ENCODE measurements at regions not wholly inside any gene's neighbourhood (a gene's known extent, or its start where the extent isn't known, plus 50 kb on each side); places are given as distances from the start of the nearest gene placed in this dataset.

- Mint-ChIP-seq H3K27ac (no peak overlapping the region), H3K4me3 (no peak overlapping the region), H3K36me3 (ENCODE audit: low read depth) (no peaks in the 10 kb centered on the region), H3K9me3 (peaks cover 13% of the 10 kb centered on the region), H3K4me1 (ENCODE audit: low read depth) (no peaks in the 10 kb centered on the region), H3K27me3 (ENCODE audit: low read depth) (no peaks in the 10 kb centered on the region)
- no peak for DNase-seq
- intact Hi-C loops (cut with micrococcal nuclease), result no loop called here
- CTCF ChIA-PET, result no interaction called here
These were observed 2423.4 kb downstream of the LRRC4C start for GRCh38 chr11:39036021-39036420.

- no peaks in the 10 kb centered on the region for H3K36me3 Mint-ChIP-seq (ENCODE audit: low read depth)
- intact Hi-C loops (cut with micrococcal nuclease), result no loop called here
- H3K27ac Mint-ChIP-seq, result no peak overlapping the region
- no peak overlapping the region for H3K4me3 Mint-ChIP-seq
- CTCF ChIA-PET, result no interaction called here
- no peaks in the 10 kb centered on the region for H3K4me1 Mint-ChIP-seq (ENCODE audit: low read depth)
- DNase-seq, result no peak
- H3K9me3 Mint-ChIP-seq, result no peaks in the 10 kb centered on the region
- no peaks in the 10 kb centered on the region for H3K27me3 Mint-ChIP-seq (ENCODE audit: low read depth)
These were observed 2423.5 kb upstream of the RAG2 start for GRCh38 chr11:39021539-39021938.

- Mint-ChIP-seq H3K27ac (no peak overlapping the region), H3K9me3 (peaks cover 14% of the 10 kb centered on the region), H3K36me3 (ENCODE audit: low read depth) (no peaks in the 10 kb centered on the region), H3K27me3 (ENCODE audit: low read depth) (no peaks in the 10 kb centered on the region), H3K4me3 (no peak overlapping the region), H3K4me1 (ENCODE audit: low read depth) (no peaks in the 10 kb centered on the region)
- intact Hi-C loops (cut with micrococcal nuclease), result no loop called here
- CTCF ChIA-PET, result no interaction called here
- DNase-seq, result no peak
These were observed 2413.8 kb upstream of the RAG2 start for GRCh38 chr11:39011797-39012196.

DNA sequence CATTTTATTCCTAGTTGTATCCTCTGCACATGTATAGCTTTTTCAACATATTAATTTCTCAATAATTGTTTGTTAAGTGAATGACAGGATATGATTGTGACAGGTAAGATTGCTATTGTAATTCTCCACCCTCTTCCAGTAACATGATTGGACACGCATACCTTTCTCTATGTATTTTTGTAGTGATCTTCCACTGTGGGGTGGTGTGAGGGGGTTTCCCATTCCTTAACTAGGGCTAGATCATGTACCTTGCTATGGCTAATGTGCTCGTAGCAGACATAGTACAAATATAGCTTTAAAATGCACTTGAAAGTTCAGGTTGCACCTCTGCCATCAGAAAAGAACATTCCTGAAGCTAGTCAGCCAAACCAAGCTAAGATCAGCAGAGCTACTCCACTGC, 2392.8 kb upstream of the RAG2 start:
- Mint-ChIP-seq H3K4me1 (ENCODE audit: low read depth) (no peaks in the 10 kb centered on the region), H3K27me3 (ENCODE audit: low read depth) (no peaks in the 10 kb centered on the region), H3K36me3 (ENCODE audit: low read depth) (no peaks in the 10 kb centered on the region), H3K27ac (no peak overlapping the region), H3K4me3 (no peak overlapping the region), H3K9me3 (peaks cover 8% of the 10 kb centered on the region)
- no peak for DNase-seq
- CTCF ChIA-PET, result no interaction called here
- intact Hi-C loops (cut with micrococcal nuclease), result no loop called here

DNA sequence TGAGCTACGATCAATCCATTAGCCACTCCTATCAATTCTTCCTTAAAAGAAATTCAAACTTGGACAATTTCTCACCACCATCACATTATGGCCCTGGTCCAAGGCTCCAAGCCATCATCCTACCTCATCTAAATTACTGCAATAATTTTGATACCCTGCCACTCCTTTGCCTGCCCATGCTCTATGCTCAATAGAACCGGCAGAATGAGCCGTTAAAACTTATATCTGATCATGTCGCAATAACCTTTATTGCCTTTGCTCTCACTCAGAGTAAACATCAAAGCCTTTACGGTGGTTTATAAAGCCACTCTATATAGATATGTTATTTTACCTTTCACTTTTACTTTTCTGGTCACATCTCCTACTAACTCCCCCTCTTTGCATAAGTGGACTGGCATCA, 2392.1 kb upstream of the RAG2 start:
- intact Hi-C loops (cut with micrococcal nuclease), result no loop called here
- H3K4me1 Mint-ChIP-seq (ENCODE audit: low read depth), result no peaks in the 10 kb centered on the region
- no peaks in the 10 kb centered on the region for H3K27me3 Mint-ChIP-seq (ENCODE audit: low read depth)
- no peak for DNase-seq
- no peak overlapping the region for H3K4me3 Mint-ChIP-seq
- H3K36me3 Mint-ChIP-seq (ENCODE audit: low read depth), result no peaks in the 10 kb centered on the region
- no peak overlapping the region for H3K27ac Mint-ChIP-seq
- peaks cover 14% of the 10 kb centered on the region for H3K9me3 Mint-ChIP-seq
- CTCF ChIA-PET, result no interaction called here

DNA sequence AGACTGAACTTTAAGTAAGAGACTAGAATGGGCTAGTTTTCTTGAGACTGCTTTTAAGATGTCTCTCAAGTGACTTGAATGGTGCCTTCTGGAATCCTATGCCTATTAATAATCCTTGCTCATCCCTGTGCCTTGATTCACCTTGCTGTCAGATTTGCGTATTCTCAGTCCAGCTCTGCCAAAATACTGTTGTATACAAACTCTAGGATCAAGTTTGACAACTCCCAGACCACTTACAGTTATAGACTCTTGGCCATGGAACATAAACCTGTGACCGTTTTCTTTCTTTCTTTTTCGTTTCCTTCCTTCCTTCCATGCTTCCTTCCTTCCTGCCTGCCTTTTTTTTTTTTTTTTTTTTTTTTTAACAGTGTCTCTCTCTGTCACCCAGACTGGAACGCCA, 2390.9 kb upstream of the RAG2 start:
- H3K4me1 Mint-ChIP-seq (ENCODE audit: low read depth), result no peaks in the 10 kb centered on the region
- no peak for DNase-seq
- H3K4me3 Mint-ChIP-seq, result no peak overlapping the region
- CTCF ChIA-PET, result no interaction called here
- H3K27ac Mint-ChIP-seq, result no peak overlapping the region
- no peaks in the 10 kb centered on the region for H3K36me3 Mint-ChIP-seq (ENCODE audit: low read depth)
- intact Hi-C loops (cut with micrococcal nuclease), result no loop called here
- no peaks in the 10 kb centered on the region for H3K27me3 Mint-ChIP-seq (ENCODE audit: low read depth)
- H3K9me3 Mint-ChIP-seq, result peaks cover 14% of the 10 kb centered on the region

GRCh38 chr11:38972220-38972619, 2374.2 kb upstream of the RAG2 start:
- no peaks in the 10 kb centered on the region for H3K27me3 Mint-ChIP-seq (ENCODE audit: low read depth)
- no peaks in the 10 kb centered on the region for H3K36me3 Mint-ChIP-seq (ENCODE audit: low read depth)

GRCh38 chr11:38971141-38971540, 2373.1 kb upstream of the RAG2 start:
- no peaks in the 10 kb centered on the region for H3K4me1 Mint-ChIP-seq (ENCODE audit: low read depth)
- DNase-seq, result no peak
- H3K27ac Mint-ChIP-seq, result no peak overlapping the region
- no peaks in the 10 kb centered on the region for H3K36me3 Mint-ChIP-seq (ENCODE audit: low read depth)
- H3K27me3 Mint-ChIP-seq (ENCODE audit: low read depth), result no peaks in the 10 kb centered on the region
- CTCF ChIA-PET, result no interaction called here
- intact Hi-C loops (cut with micrococcal nuclease), result no loop called here
- H3K9me3 Mint-ChIP-seq, result no peaks in the 10 kb centered on the region
- no peak overlapping the region for H3K4me3 Mint-ChIP-seq

More at GRCh38 chr11:38972220-38972619, 2374.2 kb upstream of the RAG2 start:
- no peak for DNase-seq
- no peaks in the 10 kb centered on the region for H3K4me1 Mint-ChIP-seq (ENCODE audit: low read depth)
- intact Hi-C loops (cut with micrococcal nuclease), result no loop called here
- no peaks in the 10 kb centered on the region for H3K9me3 Mint-ChIP-seq
- H3K27ac Mint-ChIP-seq, result no peak overlapping the region
- CTCF ChIA-PET, result no interaction called here
- H3K4me3 Mint-ChIP-seq, result no peak overlapping the region

DNA sequence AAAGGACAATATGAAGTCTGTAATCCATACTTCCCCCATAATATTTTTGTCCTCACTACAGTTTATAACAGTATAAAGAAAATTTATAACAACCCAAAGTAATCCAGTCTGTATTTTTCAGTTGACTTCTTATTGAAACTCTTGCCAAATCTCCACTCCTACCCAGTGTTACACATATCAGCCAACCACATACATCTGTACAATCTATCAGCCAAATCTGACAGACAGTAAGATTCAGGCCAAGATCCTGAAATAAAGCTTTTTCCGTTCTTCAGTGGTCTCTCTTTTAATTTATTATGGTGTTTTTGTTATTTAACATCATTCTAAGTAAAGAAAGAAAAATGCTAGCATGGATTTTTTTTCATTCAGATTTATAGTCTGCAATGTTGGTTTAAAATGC, 2370.9 kb upstream of the RAG2 start:
- no peaks in the 10 kb centered on the region for H3K36me3 Mint-ChIP-seq (ENCODE audit: low read depth)
- no peak overlapping the region for H3K27ac Mint-ChIP-seq
- DNase-seq, result no peak
- no peak overlapping the region for H3K4me3 Mint-ChIP-seq
- intact Hi-C loops (cut with micrococcal nuclease), result no loop called here
- H3K27me3 Mint-ChIP-seq (ENCODE audit: low read depth), result no peaks in the 10 kb centered on the region
- CTCF ChIA-PET, result interaction anchor here (0.7 kb wide), 1 partner anchor 1164 kb away, joined by 3 read pairs; no protein-coding TSS in a partner anchor
- H3K4me1 Mint-ChIP-seq (ENCODE audit: low read depth), result no peaks in the 10 kb centered on the region
- no peaks in the 10 kb centered on the region for H3K9me3 Mint-ChIP-seq

- H3K4me3 Mint-ChIP-seq, result no peak overlapping the region
- H3K4me1 Mint-ChIP-seq (ENCODE audit: low read depth), result no peaks in the 10 kb centered on the region
- CTCF ChIA-PET, result no interaction called here
- intact Hi-C loops (cut with micrococcal nuclease), result no loop called here
- peaks cover 3% of the 10 kb centered on the region for H3K9me3 Mint-ChIP-seq
- H3K27me3 Mint-ChIP-seq (ENCODE audit: low read depth), result no peaks in the 10 kb centered on the region
- no peaks in the 10 kb centered on the region for H3K36me3 Mint-ChIP-seq (ENCODE audit: low read depth)
- H3K27ac Mint-ChIP-seq, result no peak overlapping the region
- no peak for DNase-seq
These were observed 2354.7 kb upstream of the RAG2 start for GRCh38 chr11:38952698-38953097.

DNA sequence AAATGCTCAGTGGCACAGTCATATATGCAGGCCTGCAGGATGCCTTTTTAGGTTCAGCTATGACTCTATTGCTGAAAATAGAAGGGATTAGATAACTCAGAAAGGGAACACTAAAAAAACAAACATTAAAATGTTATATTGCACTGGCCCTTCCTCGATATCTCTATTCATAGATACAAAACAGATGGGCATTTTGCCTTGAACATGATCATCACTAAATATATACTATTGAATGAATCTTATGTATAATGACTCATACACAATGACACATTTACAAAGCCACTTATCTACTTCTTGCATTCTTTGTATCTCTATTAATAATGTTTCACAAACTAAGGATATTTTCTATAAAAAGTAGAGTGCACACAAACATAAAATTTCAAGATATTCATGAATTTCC, 2352.8 kb upstream of the RAG2 start:
- intact Hi-C loops (cut with micrococcal nuclease), result no loop called here
- H3K27me3 Mint-ChIP-seq (ENCODE audit: low read depth), result no peaks in the 10 kb centered on the region
- H3K4me3 Mint-ChIP-seq, result no peak overlapping the region

DNA sequence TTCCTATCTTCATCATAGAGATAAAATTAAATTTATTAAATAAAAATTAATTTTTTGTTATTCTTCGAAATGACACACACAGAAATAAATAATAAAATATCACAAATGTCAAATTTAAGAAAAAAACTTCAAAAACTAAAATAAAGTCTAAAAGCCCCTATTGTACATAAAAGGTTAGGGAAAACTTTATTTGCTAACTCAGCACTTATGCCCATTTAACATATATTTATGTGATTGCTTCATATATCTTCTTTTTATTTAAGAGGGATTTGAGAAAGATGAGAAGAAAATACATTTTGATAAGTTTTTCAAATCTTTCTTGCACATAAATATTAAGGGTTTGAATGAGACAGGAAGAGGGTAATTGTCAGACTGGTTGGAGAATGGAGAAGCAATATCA, 2350.4 kb upstream of the RAG2 start:
- no peak for DNase-seq
- Mint-ChIP-seq H3K27ac (no peak overlapping the region), H3K9me3 (peaks cover 19% of the 10 kb centered on the region), H3K4me3 (no peak overlapping the region), H3K36me3 (ENCODE audit: low read depth) (no peaks in the 10 kb centered on the region), H3K27me3 (ENCODE audit: low read depth) (no peaks in the 10 kb centered on the region), H3K4me1 (ENCODE audit: low read depth) (no peaks in the 10 kb centered on the region)
- CTCF ChIA-PET, result no interaction called here
- intact Hi-C loops (cut with micrococcal nuclease), result no loop called here

More for the DNA sequence above, 2352.8 kb upstream of the RAG2 start:
- Mint-ChIP-seq H3K36me3 (ENCODE audit: low read depth) (no peaks in the 10 kb centered on the region), H3K9me3 (peaks cover 14% of the 10 kb centered on the region), H3K4me1 (ENCODE audit: low read depth) (no peaks in the 10 kb centered on the region), H3K27ac (no peak overlapping the region)
- no peak for DNase-seq
- CTCF ChIA-PET, result no interaction called here

- CTCF ChIA-PET, result no interaction called here
- Mint-ChIP-seq H3K27me3 (ENCODE audit: low read depth) (no peaks in the 10 kb centered on the region), H3K9me3 (peaks cover 8% of the 10 kb centered on the region), H3K4me3 (no peak overlapping the region), H3K36me3 (ENCODE audit: low read depth) (no peaks in the 10 kb centered on the region), H3K4me1 (ENCODE audit: low read depth) (no peaks in the 10 kb centered on the region), H3K27ac (no peak overlapping the region)
- no peak for DNase-seq
- intact Hi-C loops (cut with micrococcal nuclease), result no loop called here
These were observed 2339.7 kb upstream of the RAG2 start for GRCh38 chr11:38937709-38938108.

DNA sequence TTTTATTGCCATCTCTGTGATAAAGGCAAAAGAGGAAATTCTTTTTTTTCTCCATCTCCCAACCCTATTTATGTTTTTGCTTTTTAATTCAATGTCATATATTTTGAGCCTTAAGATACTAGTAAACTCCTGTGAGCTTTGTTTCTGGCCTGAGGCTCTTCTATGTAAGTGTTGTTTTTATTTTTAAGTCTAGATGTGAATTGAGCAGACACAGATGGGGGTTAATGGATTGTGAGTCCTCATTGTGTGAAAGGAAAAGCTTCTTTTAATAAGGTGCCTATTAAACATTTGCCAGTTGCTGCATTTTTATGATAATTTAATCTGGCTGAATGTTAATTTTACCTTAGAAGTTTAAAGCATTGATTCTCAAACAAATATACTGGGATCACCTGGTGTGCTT, 2337.9 kb upstream of the RAG2 start:
- Mint-ChIP-seq H3K36me3 (ENCODE audit: low read depth) (no peaks in the 10 kb centered on the region), H3K27me3 (ENCODE audit: low read depth) (no peaks in the 10 kb centered on the region), H3K4me3 (no peak overlapping the region), H3K27ac (no peak overlapping the region), H3K9me3 (peaks cover 7% of the 10 kb centered on the region), H3K4me1 (ENCODE audit: low read depth) (no peaks in the 10 kb centered on the region)
- intact Hi-C loops (cut with micrococcal nuclease), result no loop called here
- no peak for DNase-seq
- CTCF ChIA-PET, result no interaction called here

All from activated naive CD4-positive, alpha-beta T cell treated with anti-CD3 and anti-CD28 coated beads for 36 hours (primary cell).